ENCODE measurements at regions not wholly inside any gene's neighbourhood (a gene's known extent, or its start where the extent isn't known, plus 50 kb on each side); places are given as distances from the start of the nearest gene placed in this dataset.

- no peak overlapping the region for H3K27ac ChIP-seq (ENCODE audit: extremely low read depth, low read depth, low read length)
- H3K4me3 ChIP-seq (ENCODE audit: low read depth, low read length) = no peak overlapping the region
- ChIA-PET CTCF (interaction anchor here (0.6 to 1.2 kb wide), 3 partner anchors 22 to 74 kb away, joined by 3 to 4 read pairs (median 3); partner anchors contain the start of gene BBS10), POLR2A (no interaction called here)
- H3K4me1 ChIP-seq (ENCODE audit: control insufficient read depth, insufficient read depth, low read length) = no peaks in the 10 kb centered on the region
- H3K9me3 ChIP-seq (ENCODE audit: control insufficient read depth, insufficient read depth, low read depth, low read length) = no peaks in the 10 kb centered on the region
- TF ChIP-seq GLIS2 (tag by site-specific recombination; IDR thresholded peaks at IDR 0.05) (no peak), PRDM1 (tag by site-specific recombination; IDR thresholded peaks at IDR 0.05) (no peak), ZNF155 (tag by site-specific recombination; IDR thresholded peaks at IDR 0.05) (no peak), ZNF76 (tag by site-specific recombination; IDR thresholded peaks at IDR 0.05; ENCODE audit: borderline replicate concordance, low read depth) (no peak), ZNF449 (tag by site-specific recombination; IDR thresholded peaks at IDR 0.05) (no peak), ZNF624 (tag by site-specific recombination; IDR thresholded peaks at IDR 0.05) (no peak), ZNF140 (tag by site-specific recombination; IDR thresholded peaks at IDR 0.05) (no peak)
- no peaks in the 10 kb centered on the region for H3K36me3 ChIP-seq (ENCODE audit: control insufficient read depth in 2 of 2, insufficient read depth in 1 of 2, low read length in 2 of 2)
Observed at GRCh38 chr12:76274420-76275083, 73.7 kb downstream of the BBS10 start.

DNA sequence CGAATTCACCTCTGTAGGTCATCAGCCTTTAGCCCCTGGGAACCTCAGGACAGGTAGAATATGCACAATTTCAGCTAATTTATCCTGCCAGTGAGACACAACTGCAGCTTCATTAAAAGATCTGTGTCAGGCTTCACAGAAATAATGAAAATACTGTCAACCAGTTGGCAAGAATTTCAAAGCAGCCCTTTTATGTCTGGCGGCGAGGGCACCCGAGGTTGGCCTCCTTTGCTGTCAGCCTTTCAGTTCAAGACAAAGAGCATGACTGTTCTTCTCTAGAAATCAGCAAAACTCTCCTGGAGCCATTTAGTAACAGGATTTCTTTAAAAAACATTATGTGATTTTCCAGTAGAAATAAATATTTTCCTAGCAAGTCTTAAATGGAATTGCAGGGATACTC lies 75.9 kb downstream of the BBS10 start:
- Histone ChIP-seq H3K9me3 (ENCODE audit: control insufficient read depth, insufficient read depth, low read depth, low read length) (no peaks in the 10 kb centered on the region), H3K4me1 (ENCODE audit: control insufficient read depth, insufficient read depth, low read length) (no peaks in the 10 kb centered on the region), H3K27ac (ENCODE audit: extremely low read depth, low read depth, low read length) (no peak overlapping the region), H3K36me3 (ENCODE audit: control insufficient read depth in 2 of 2, insufficient read depth in 1 of 2, low read length in 2 of 2) (no peaks in the 10 kb centered on the region), H3K4me3 (ENCODE audit: low read depth, low read length) (no peak overlapping the region)
- ChIA-PET CTCF (interaction anchor here (1.3 kb wide), 1 partner anchor 315 kb away, joined by 3 read pairs; no protein-coding TSS in a partner anchor), POLR2A (interaction anchor here (1.0 kb wide), 1 partner anchor 189 kb away, joined by 3 read pairs; no protein-coding TSS in a partner anchor)
- TF ChIP-seq ZNF26 (tag by site-specific recombination; IDR thresholded peaks at IDR 0.05) (no peak), ZNF10 (tag by site-specific recombination; IDR thresholded peaks at IDR 0.05) (no peak), HOXA7 (CRISPR knock-in tag; IDR thresholded peaks at IDR 0.05; ENCODE audit: borderline replicate concordance) (no peak), ZNF549 (tag by site-specific recombination; IDR thresholded peaks at IDR 0.05) (no peak), KLF17 (tag by site-specific recombination; IDR thresholded peaks at IDR 0.05) (no peak), PBX3 (CRISPR knock-in tag; IDR thresholded peaks at IDR 0.05) (no peak), ZNF16 (tag by site-specific recombination; IDR thresholded peaks at IDR 0.05; ENCODE audit: low read depth) (no peak), ZNF664 (tag by site-specific recombination; IDR thresholded peaks at IDR 0.05) (no peak), YY2 (tag by site-specific recombination; IDR thresholded peaks at IDR 0.05) (no peak), ZNF747 (tag by site-specific recombination; IDR thresholded peaks at IDR 0.05) (no peak), ZNF350 (tag by site-specific recombination; IDR thresholded peaks at IDR 0.05) (no peak), ZSCAN16 (tag by site-specific recombination; IDR thresholded peaks at IDR 0.05) (no peak), ZNF394 (tag by site-specific recombination; IDR thresholded peaks at IDR 0.05; ENCODE audit: borderline replicate concordance) (no peak), ZBTB11 (tag by site-specific recombination; conservative IDR thresholded peaks at IDR 0.05; ENCODE audit: low read depth) (no peak), ZNF548 (tag by site-specific recombination; IDR thresholded peaks at IDR 0.05) (no peak), ZNF223 (tag by site-specific recombination; IDR thresholded peaks at IDR 0.05) (no peak)
- TF ChIP-seq, protein P1, sequence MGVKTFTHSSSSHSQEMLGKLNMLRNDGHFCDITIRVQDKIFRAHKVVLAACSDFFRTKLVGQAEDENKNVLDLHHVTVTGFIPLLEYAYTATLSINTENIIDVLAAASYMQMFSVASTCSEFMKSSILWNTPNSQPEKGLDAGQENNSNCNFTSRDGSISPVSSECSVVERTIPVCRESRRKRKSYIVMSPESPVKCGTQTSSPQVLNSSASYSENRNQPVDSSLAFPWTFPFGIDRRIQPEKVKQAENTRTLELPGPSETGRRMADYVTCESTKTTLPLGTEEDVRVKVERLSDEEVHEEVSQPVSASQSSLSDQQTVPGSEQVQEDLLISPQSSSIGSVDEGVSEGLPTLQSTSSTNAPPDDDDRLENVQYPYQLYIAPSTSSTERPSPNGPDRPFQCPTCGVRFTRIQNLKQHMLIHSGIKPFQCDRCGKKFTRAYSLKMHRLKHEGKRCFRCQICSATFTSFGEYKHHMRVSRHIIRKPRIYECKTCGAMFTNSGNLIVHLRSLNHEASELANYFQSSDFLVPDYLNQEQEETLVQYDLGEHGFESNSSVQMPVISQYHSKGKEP (tag by site-specific recombination; IDR thresholded peaks at IDR 0.05) = no peak

Data from HEK293 (cell line).